B cell (primary cell): ENCODE measurements at regions not wholly inside any gene's neighbourhood (a gene's known extent, or its start where the extent isn't known, plus 50 kb on each side); places are given as distances from the start of the nearest gene placed in this dataset.

Experiments
- ATAC-seq: fragments of 200-7000 bp; cut with Tn5 transposase; one replicate; pipeline ENCODE4 v1.10.0; 2021; ENCODE audit warnings: low read depth, mild to moderate bottlenecking, moderate number of reproducible peaks, moderate library complexity
- CTCF ChIA-PET: fragments of 350-600 bp; sonication (Branson Sonifier 250); formaldehyde crosslinking; loops from one replicate; lab custom pipeline; 2021; ENCODE audit warnings: antibody characterized with exemption, inconsistent platforms; lab: Charles Lee
- POLR2A ChIA-PET: fragments of 350-600 bp; sonication (Branson Sonifier 250); formaldehyde crosslinking; loops from one replicate; lab custom pipeline; 2021; ENCODE audit warnings: antibody characterized with exemption; lab: Charles Lee
- DNase-seq: peaks from one replicate; pipeline ENCODE4 v3.0.0; 2013
- H2AFZ ChIP-seq: 2 replicates; pipeline ENCODE4 v1.6.1; 2012; ENCODE audit warnings: mild to moderate bottlenecking, low read depth, low read length; ENCODE audit not compliant: insufficient read depth, poor library complexity, severe bottlenecking
- H3K27ac ChIP-seq, 2 donors: 1 replicate in 1 of 2; 2 replicates in 1 of 2; pipeline ENCODE4 v1.5.1; 2012 to 2013; ENCODE audit warnings: low read length in 2 of 2, mild to moderate bottlenecking in 2 of 2, moderate library complexity in 1 of 2
- H3K27me3 ChIP-seq, 4 experiments: fragments of 200-600 bp in 1 of 4; sonication (generic) in 1 of 4; replicated peaks in 1 of 4; 1 replicate in 2 of 4; 2 replicates in 2 of 4; pipeline versions ENCODE4 v1.6.1 to v1.7.0; 2013 to 2016; ENCODE audit warnings: low read length in 3 of 4, mild to moderate bottlenecking in 2 of 4, mixed read lengths in 1 of 4, moderate library complexity in 1 of 4; ENCODE audit not compliant: insufficient read depth in 4 of 4, control insufficient read depth in 3 of 4; ENCODE audit errors: control extremely low read depth in 1 of 4
- H3K36me3 ChIP-seq, 2 experiments: replicated peaks in 1 of 2; 1 replicate in 1 of 2; 2 replicates in 1 of 2; pipeline versions ENCODE4 v1.6.1 to v1.7.1; 2013; ENCODE audit warnings: low read length in 1 of 2; ENCODE audit not compliant: insufficient read depth in 2 of 2, control insufficient read depth in 1 of 2; ENCODE audit errors: control extremely low read depth in 1 of 2, extremely low read depth in 1 of 2
- H3K4me1 ChIP-seq, 2 donors: fragments of 200-600 bp in 1 of 2; sonication (generic) in 1 of 2; 1 replicate in 1 of 2; 2 replicates in 1 of 2; pipeline versions ENCODE4 v1.5.1 to v1.6.1; 2013 to 2017; ENCODE audit warnings: low read length in 2 of 2; ENCODE audit not compliant: control insufficient read depth in 2 of 2, insufficient read depth in 2 of 2
- H3K4me2 ChIP-seq: replicated peaks from 2 replicates; pipeline ENCODE3; 2012; ENCODE audit warnings: mild to moderate bottlenecking, low read depth, low read length; ENCODE audit not compliant: poor library complexity, severe bottlenecking
- H3K4me3 ChIP-seq, 5 experiments: fragments of 200-600 bp in 1 of 5; sonication (generic) in 1 of 5; 1 replicate in 3 of 5; 2 replicates in 2 of 5; pipeline versions ENCODE4 v1.5.1 to v1.7.0; 2011 to 2016; ENCODE audit warnings: low read length in 4 of 5, mild to moderate bottlenecking in 4 of 5, low read depth in 2 of 5, control low read depth in 1 of 5, moderate library complexity in 1 of 5; ENCODE audit not compliant: insufficient read depth in 1 of 5; ENCODE audit errors: control extremely low read depth in 1 of 5, extremely low read depth in 1 of 5
- H3K79me2 ChIP-seq: fragments of 200-600 bp; sonication (generic); one replicate; pipeline ENCODE4 v1.6.0; 2016; ENCODE audit warnings: low read length; ENCODE audit not compliant: control insufficient read depth, insufficient read depth
- H3K9ac ChIP-seq: fragments of 200-600 bp; sonication (generic); 2 replicates; pipeline ENCODE4 v1.6.1; 2017; ENCODE audit warnings: mild to moderate bottlenecking, low read length, moderate library complexity
- H3K9me3 ChIP-seq, 3 donors: one replicate each; pipeline versions ENCODE4 v1.6.1 to v1.7.1; 2013; ENCODE audit warnings: low read length in 2 of 3; ENCODE audit not compliant: control insufficient read depth in 2 of 3, insufficient read depth in 1 of 3; ENCODE audit errors: control extremely low read depth in 1 of 3
- H4K20me1 ChIP-seq: 2 replicates; pipeline ENCODE4 v1.6.0; 2012; ENCODE audit warnings: mild to moderate bottlenecking, low read length; ENCODE audit not compliant: insufficient read depth, control insufficient read depth, poor library complexity, severe bottlenecking
- H3K27ac Mint-ChIP-seq: one replicate; pipeline ENCODE4 v1.8.0; 2021; ENCODE audit warnings: mixed read lengths
- H3K27me3 Mint-ChIP-seq: one replicate; pipeline ENCODE4 v1.8.0; 2021; ENCODE audit warnings: mixed read lengths
- H3K4me1 Mint-ChIP-seq: one replicate; pipeline ENCODE4 v1.8.0; 2021; ENCODE audit warnings: mixed read lengths
- H3K4me3 Mint-ChIP-seq: one replicate; pipeline ENCODE4 v1.8.0; 2021; ENCODE audit warnings: mixed read lengths
- H3K9me3 Mint-ChIP-seq: one replicate; pipeline ENCODE4 v1.8.0; 2022; ENCODE audit warnings: mixed read lengths; ENCODE audit not compliant: insufficient read depth
- CTCF ChIP-seq: fragments of 200-600 bp; IDR thresholded peaks from one replicate; pipeline ENCODE4 v1.8.0; 2022; ENCODE audit warnings: antibody characterized with exemption, mild to moderate bottlenecking
- EZH2 ChIP-seq: IDR thresholded peaks from 2 replicates; pipeline ENCODE4 v1.6.1; 2012; ENCODE audit warnings: borderline replicate concordance, low read depth, mild to moderate bottlenecking, moderate library complexity, low read length; ENCODE audit not compliant: insufficient read depth, poor library complexity, severe bottlenecking
- WGBS: methylation state at CpG from one replicate; pipeline ENCODE4 v1.1.5; 2013; ENCODE audit warnings: missing lambda C conversion rate; ENCODE audit not compliant: insufficient coverage; 5-methylcytosine and 5-hydroxymethylcytosine counted together
- intact Hi-C: fragments of 100-400 bp; cut with micrococcal nuclease; formaldehyde crosslinking; loops from one replicate; pipeline ENCODE4 v1.10.0; 2022

- POLR2A ChIA-PET, result no interaction called here
Observed at GRCh38 chr3:78256123-78256522, 1216.2 kb downstream of the ROBO2 start.

DNA sequence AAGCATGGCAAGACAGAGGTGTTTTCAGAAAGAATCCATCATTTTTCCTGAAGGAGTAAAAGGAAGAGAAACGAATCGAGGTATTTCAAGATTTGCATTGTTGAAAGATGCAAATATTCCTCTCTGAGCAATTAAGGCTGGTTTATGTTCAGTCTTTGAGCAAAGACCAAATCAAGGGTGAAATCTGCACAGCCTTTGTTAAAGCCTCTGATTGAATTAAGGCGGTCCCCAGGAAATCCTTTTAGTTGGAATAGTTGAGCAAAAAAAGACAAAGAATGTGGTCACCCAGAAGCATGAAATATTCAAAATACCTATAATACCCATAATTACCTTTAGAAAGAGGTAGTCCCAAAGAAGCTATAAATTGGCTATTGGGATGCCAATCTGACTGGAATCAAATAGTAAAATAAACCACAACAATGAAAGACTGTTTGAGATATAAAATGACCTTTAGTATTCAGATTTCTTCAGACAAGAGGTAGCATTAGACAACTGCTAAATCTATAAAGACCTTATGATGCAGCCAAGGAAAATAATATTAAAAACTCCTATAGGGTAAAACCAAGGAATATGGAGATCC, 1218.1 kb downstream of the ROBO2 start:
- no peak for TF ChIP-seq CTCF
- TF ChIP-seq EZH2, result no peak
- no peak for DNase-seq
- POLR2A ChIA-PET, result no interaction called here
- Mint-ChIP-seq H3K27ac (no peak overlapping the region), H3K4me3 (no peak overlapping the region), H3K27me3 (no peaks in the 10 kb centered on the region), H3K4me1 (no peaks in the 10 kb centered on the region), H3K9me3 (peaks cover 4% of the 10 kb centered on the region)
- Histone ChIP-seq H3K27ac (no peak overlapping the region), H3K79me2 (no peaks in the 10 kb centered on the region), H3K9me3 (no peaks in the 10 kb centered on the region), H3K4me1 (no peaks in the 10 kb centered on the region), H3K4me2 (no peak overlapping the region), H3K36me3 (no peaks in the 10 kb centered on the region), H3K27me3 (no peaks in the 10 kb centered on the region), H3K9ac (no peak overlapping the region), H4K20me1 (no peaks in the 10 kb centered on the region), H2AFZ (no peak overlapping the region), H3K4me3 (no peak overlapping the region)
- CTCF ChIA-PET, result no interaction called here
- WGBS, result 83% methylated on average over 2 of the region's 3 CpGs
- ATAC-seq, result no peak
- intact Hi-C loops, result no loop called here

More at GRCh38 chr3:78256123-78256522, 1216.2 kb downstream of the ROBO2 start:
- no peaks in the 10 kb centered on the region for H3K27me3 ChIP-seq
- no peak overlapping the region for H3K4me2 ChIP-seq
- TF ChIP-seq CTCF, result no peak
- TF ChIP-seq EZH2, result no peak
- H3K27ac Mint-ChIP-seq, result no peak overlapping the region
- H3K9me3 ChIP-seq, result no peaks in the 10 kb centered on the region
- no peak overlapping the region for H3K4me3 Mint-ChIP-seq
- no peaks in the 10 kb centered on the region for H3K36me3 ChIP-seq
- H3K9me3 Mint-ChIP-seq, result peaks cover 5% of the 10 kb centered on the region
- no peak overlapping the region for H3K4me3 ChIP-seq
- WGBS, result no CpG with 5 or more reads among the region's 1 CpG
- H2AFZ ChIP-seq, result no peak overlapping the region
- CTCF ChIA-PET, result no interaction called here
- ATAC-seq (no peak), DNase-seq (no peak)
- H3K27ac ChIP-seq, result no peak overlapping the region
- H4K20me1 ChIP-seq, result no peaks in the 10 kb centered on the region
- H3K4me1 ChIP-seq, result no peaks in the 10 kb centered on the region
- intact Hi-C loops, result no loop called here
- H3K79me2 ChIP-seq, result no peaks in the 10 kb centered on the region
- no peaks in the 10 kb centered on the region for H3K27me3 Mint-ChIP-seq
- no peaks in the 10 kb centered on the region for H3K4me1 Mint-ChIP-seq
- H3K9ac ChIP-seq, result no peak overlapping the region
